ENCODE measurements at regions not wholly inside any gene's neighbourhood (a gene's known extent, or its start where the extent isn't known, plus 50 kb on each side); places are given as distances from the start of the nearest gene placed in this dataset.

DNA sequence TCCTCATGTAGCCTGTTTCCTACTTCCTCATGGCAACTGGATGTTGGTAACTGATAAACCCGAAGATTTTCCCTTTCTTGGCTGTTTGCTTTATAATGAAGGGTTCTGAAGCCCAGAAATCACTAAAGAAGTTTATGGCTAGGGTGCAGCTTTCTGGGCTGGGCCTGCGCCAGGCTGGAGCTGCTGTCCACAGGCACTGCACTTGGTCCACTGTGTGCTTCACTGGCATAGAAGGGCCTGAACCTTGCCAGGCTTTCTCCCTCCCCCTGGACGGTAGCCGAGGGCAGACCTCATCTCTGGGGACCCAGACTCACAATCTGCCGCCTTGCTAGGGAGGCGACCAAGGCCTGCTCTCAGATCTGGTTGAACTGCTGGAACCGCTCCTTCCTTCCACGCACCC is 133.3 kb upstream of the SPRED2 start:
- no peaks in the 10 kb centered on the region for H3K4me1 ChIP-seq
- H3K9me3 ChIP-seq, result no peaks in the 10 kb centered on the region
- no peak for DNase-seq (ENCODE audit: low spot score)
- H3K4me3 ChIP-seq, result no peak overlapping the region
- H3K36me3 ChIP-seq, result no peaks in the 10 kb centered on the region
- TF ChIP-seq, protein P1, sequence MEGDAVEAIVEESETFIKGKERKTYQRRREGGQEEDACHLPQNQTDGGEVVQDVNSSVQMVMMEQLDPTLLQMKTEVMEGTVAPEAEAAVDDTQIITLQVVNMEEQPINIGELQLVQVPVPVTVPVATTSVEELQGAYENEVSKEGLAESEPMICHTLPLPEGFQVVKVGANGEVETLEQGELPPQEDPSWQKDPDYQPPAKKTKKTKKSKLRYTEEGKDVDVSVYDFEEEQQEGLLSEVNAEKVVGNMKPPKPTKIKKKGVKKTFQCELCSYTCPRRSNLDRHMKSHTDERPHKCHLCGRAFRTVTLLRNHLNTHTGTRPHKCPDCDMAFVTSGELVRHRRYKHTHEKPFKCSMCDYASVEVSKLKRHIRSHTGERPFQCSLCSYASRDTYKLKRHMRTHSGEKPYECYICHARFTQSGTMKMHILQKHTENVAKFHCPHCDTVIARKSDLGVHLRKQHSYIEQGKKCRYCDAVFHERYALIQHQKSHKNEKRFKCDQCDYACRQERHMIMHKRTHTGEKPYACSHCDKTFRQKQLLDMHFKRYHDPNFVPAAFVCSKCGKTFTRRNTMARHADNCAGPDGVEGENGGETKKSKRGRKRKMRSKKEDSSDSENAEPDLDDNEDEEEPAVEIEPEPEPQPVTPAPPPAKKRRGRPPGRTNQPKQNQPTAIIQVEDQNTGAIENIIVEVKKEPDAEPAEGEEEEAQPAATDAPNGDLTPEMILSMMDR (IDR thresholded peaks at IDR 0.05), result no peak
- H3K27me3 ChIP-seq, result no peaks in the 10 kb centered on the region
- H3K27ac ChIP-seq, result no peak overlapping the region

GRCh38 chr2:65564299-65564698 is 131.9 kb upstream of the SPRED2 start:
- Histone ChIP-seq H3K36me3 (no peaks in the 10 kb centered on the region), H3K27ac (no peak overlapping the region), H3K27me3 (no peaks in the 10 kb centered on the region), H3K9me3 (no peaks in the 10 kb centered on the region), H3K4me3 (no peak overlapping the region), H3K4me1 (no peaks in the 10 kb centered on the region)
- DNase-seq (ENCODE audit: low spot score), result no peak
- TF ChIP-seq, protein P1 (IDR thresholded peaks at IDR 0.05), result no peak

- H3K4me3 ChIP-seq, result no peak overlapping the region
- TF ChIP-seq, protein P1 (IDR thresholded peaks at IDR 0.05), result no peak
- no peak for DNase-seq (ENCODE audit: low spot score)
- H3K9me3 ChIP-seq, result no peaks in the 10 kb centered on the region
- no peaks in the 10 kb centered on the region for H3K36me3 ChIP-seq
- H3K4me1 ChIP-seq, result no peaks in the 10 kb centered on the region
- H3K27ac ChIP-seq, result no peak overlapping the region
- no peaks in the 10 kb centered on the region for H3K27me3 ChIP-seq
Measured at GRCh38 chr2:65562890-65563289, 130.5 kb upstream of the SPRED2 start.

DNA sequence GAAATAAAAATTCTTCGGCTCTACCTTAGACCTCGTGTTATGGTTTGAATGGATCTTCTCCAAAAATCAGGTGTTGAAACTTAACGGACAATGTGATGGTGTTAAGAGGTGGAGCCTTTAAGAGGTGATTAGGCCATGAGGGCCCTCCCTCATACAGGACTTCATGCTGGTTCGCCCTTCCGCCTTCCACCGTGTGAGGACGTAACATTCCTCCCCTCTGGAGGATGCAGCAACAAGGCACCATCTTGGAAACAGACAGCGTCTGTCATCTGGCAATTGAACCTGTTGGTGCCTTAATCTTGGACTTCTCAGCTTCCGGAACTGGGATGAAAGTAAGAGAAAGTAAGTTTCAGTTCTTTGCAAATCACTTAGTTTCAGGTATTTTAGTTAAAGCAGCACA is 126.3 kb upstream of the SPRED2 start:
- Histone ChIP-seq H3K27ac (no peak overlapping the region), H3K27me3 (no peaks in the 10 kb centered on the region), H3K4me1 (peaks cover 0 to under 1% of the 10 kb centered on the region in 2 donors), H3K36me3 (no peaks in the 10 kb centered on the region), H3K9me3 (no peaks in the 10 kb centered on the region), H3K4me3 (no peak overlapping the region)
- TF ChIP-seq, protein P1 (IDR thresholded peaks at IDR 0.05), result no peak
- no peak for DNase-seq (ENCODE audit: low spot score)

DNA sequence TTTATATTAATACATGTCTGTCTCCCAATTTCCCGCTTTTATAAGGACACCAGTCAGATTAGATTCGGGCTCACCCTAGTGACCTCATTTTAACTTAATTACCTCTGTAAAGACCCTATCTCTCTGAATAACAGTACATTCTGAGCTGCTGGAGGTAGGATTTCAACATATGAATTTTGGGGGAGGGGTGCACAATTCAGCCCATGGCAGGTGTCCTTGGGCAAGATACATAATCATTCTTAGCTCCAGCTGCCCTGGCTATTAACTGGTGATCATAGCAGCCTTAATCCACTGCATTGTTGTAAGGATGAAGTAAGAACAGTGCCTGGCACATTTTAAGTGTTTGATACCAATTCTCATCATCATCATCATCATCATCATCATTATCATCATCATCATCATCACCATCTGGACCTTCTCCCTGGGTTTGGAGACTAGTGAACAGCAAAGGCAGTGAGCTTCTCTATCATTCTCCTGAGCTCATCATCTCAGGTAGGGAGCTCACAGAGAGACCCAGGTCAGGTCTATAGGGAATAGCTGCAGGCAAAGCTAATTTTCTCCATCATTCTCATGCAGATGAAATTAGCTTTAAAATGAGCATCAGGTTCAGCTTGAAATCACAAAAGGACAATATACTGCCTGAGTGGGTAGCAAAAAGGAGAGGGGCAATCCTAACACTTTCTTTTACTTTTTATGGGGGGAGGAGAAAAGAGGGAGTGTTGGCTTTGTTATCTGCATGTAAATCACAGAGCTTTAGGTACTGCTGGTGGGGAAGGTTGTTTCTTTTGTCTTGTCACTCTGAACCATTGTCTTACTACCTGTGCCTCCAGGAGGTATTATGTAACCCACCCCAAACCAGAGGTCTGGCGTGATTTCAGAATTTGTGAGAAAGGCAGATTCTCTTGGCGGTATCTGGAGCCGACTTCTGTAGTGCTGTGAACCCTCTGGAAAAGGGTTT is 125.5 kb upstream of the SPRED2 start:
- H3K27ac ChIP-seq, result no peak overlapping the region
- no peak overlapping the region for H3K4me3 ChIP-seq
- peaks cover 0 to 5% of the 10 kb centered on the region in 2 donors for H3K4me1 ChIP-seq
- TF ChIP-seq, protein P1 (IDR thresholded peaks at IDR 0.05), result no peak
- DNase-seq (ENCODE audit: low spot score), result no peak
- H3K36me3 ChIP-seq, result no peaks in the 10 kb centered on the region
- H3K27me3 ChIP-seq, result no peaks in the 10 kb centered on the region
- no peaks in the 10 kb centered on the region for H3K9me3 ChIP-seq

All from right atrium auricular region (tissue), 2 donors.